OCI-LY7 (cell line): ENCODE measurements at regions not wholly inside any gene's neighbourhood (a gene's known extent, or its start where the extent isn't known, plus 50 kb on each side); places are given as distances from the start of the nearest gene placed in this dataset.
"Not testable (repeated sequence)": the region's sequence is repeated elsewhere in the genome, so short reads cannot be mapped to it uniquely, and the experiment has no call there.

Experiments used
- BruUV-seq: library from RNA; stranded (reverse); fragments of 400-500 nt; replicated peaks from 2 replicates; lab custom pipeline; 2021; lab: Mats Ljungman, UMichigan
- CTCF ChIA-PET: fragments of 300-600 bp; sonication (Branson Sonifier 250); formaldehyde crosslinking; loops from one replicate; lab custom pipeline; 2022; ENCODE audit warnings: antibody characterized with exemption; ENCODE audit not compliant: unreplicated experiment; lab: Charles Lee
- POLR2A ChIA-PET: fragments of 300-600 bp; sonication (Branson Sonifier 250); formaldehyde crosslinking; loops from one replicate; lab custom pipeline; 2022; ENCODE audit warnings: antibody characterized with exemption; lab: Charles Lee
- DNase-seq: peaks from one replicate; pipeline ENCODE4 v3.0.0-alpha.2; 2015; ENCODE audit warnings: low spot score
- H2AFZ ChIP-seq: fragments of 200-600 bp; sonication (generic), shearing (Covaris generic); 2 replicates; pipeline ENCODE4 v1.6.1; 2014; ENCODE audit warnings: mild to moderate bottlenecking, antibody characterized with exemption, low read length, moderate library complexity
- H3K27ac ChIP-seq: fragments of 200-600 bp; sonication (generic); 2 replicates; pipeline ENCODE4 v1.5.1; 2014; ENCODE audit warnings: mixed run types, low read depth, mild to moderate bottlenecking, moderate library complexity, low read length, inconsistent platforms; ENCODE audit not compliant: poor library complexity, severe bottlenecking
- H3K36me3 ChIP-seq: fragments of 200-600 bp; sonication (generic); 2 replicates; pipeline ENCODE4 v1.6.1; 2014; ENCODE audit warnings: mild to moderate bottlenecking, antibody characterized with exemption, low read length, moderate library complexity, mixed read lengths; ENCODE audit not compliant: insufficient read depth
- H3K4me1 ChIP-seq: fragments of 200-600 bp; sonication (generic); 2 replicates; pipeline ENCODE4 v1.5.1; 2014; ENCODE audit warnings: mild to moderate bottlenecking, low read length; ENCODE audit not compliant: insufficient read depth, poor library complexity, severe bottlenecking
- H3K4me2 ChIP-seq: fragments of 200-600 bp; sonication (generic); 2 replicates; pipeline ENCODE4 v1.6.1; 2014; ENCODE audit warnings: mild to moderate bottlenecking, low read length
- H3K4me3 ChIP-seq: fragments of 200-600 bp; sonication (generic); 2 replicates; pipeline ENCODE4 v1.5.1; 2014; ENCODE audit warnings: mild to moderate bottlenecking, low read depth, low read length; ENCODE audit not compliant: poor library complexity, severe bottlenecking
- H3K79me2 ChIP-seq: fragments of 200-600 bp; sonication (generic); 2 replicates; pipeline ENCODE4 v1.6.1; 2016; ENCODE audit warnings: low read depth, mild to moderate bottlenecking, low read length, moderate library complexity, mixed read lengths; ENCODE audit not compliant: insufficient read depth
- H3K9me2 ChIP-seq: fragments of 200-600 bp; sonication (generic); 2 replicates; pipeline ENCODE4 v1.6.1; 2016; ENCODE audit warnings: mild to moderate bottlenecking, low read length, mixed read lengths; ENCODE audit not compliant: insufficient read depth
- H3K9me3 ChIP-seq: fragments of 200-600 bp; sonication (generic); 2 replicates; pipeline ENCODE4 v1.6.1; 2014; ENCODE audit warnings: mild to moderate bottlenecking, mixed run types, low read length, mixed read lengths
- H4K20me1 ChIP-seq: fragments of 200-600 bp; sonication (generic); 2 replicates; pipeline ENCODE4 v1.6.1; 2014; ENCODE audit warnings: mild to moderate bottlenecking, antibody characterized with exemption, low read length, moderate library complexity, mixed read lengths; ENCODE audit not compliant: insufficient read depth
- EZH2phosphoT487 ChIP-seq: fragments of 200-600 bp; sonication (generic); IDR thresholded peaks from 2 replicates; pipeline ENCODE4 v1.6.1; 2018; ENCODE audit warnings: low read depth, borderline replicate concordance, mild to moderate bottlenecking, mixed run types, antibody characterized with exemption, low read length, moderate library complexity, mixed read lengths
- intact Hi-C: fragments of 100-400 bp; cut with micrococcal nuclease; formaldehyde crosslinking; loops from one replicate; pipeline ENCODE4 v1.10.0; 2022; ENCODE audit not compliant: unreplicated experiment
- TF ChIP-seq, protein P1 (sequence below): fragments of 200-600 bp; sonication (generic); conservative IDR thresholded peaks from 2 replicates; pipeline ENCODE4 v1.5.1; 2014; ENCODE audit warnings: mild to moderate bottlenecking, antibody characterized with exemption, low read length, moderate library complexity, mixed read lengths

DNA sequence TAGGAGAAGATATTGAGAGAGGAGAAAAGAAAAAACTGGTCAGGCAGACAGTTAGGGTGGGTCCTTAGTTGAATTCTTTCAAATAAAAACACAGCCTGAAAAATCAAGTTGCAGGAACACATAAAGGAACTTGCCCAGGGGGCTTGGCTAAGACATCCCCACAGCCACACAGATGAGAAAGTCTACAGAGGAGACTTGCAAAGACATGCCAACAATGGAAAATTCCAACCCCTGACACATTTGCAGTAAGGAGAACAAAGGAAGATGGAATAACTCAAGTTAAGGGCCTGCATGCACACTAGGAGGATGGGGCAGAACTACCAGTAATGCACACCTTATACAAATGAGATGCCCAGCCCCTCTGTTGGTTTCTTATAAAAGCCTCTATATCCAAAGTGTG is 197.6 kb downstream of the CPXCR1 start:
- BruUV-seq: no TSS peak
- H3K79me2 ChIP-seq: no peaks in the 10 kb centered on the region
- no peak for DNase-seq
- H3K4me3 ChIP-seq: no peak overlapping the region
- intact Hi-C loops: no loop called here
- no peaks in the 10 kb centered on the region for H3K36me3 ChIP-seq
- H4K20me1 ChIP-seq: no peaks in the 10 kb centered on the region
- no peaks in the 10 kb centered on the region for H3K9me2 ChIP-seq
- H3K4me1 ChIP-seq: no peaks in the 10 kb centered on the region
- no peak overlapping the region for H3K4me2 ChIP-seq
- H3K9me3 ChIP-seq: no peaks in the 10 kb centered on the region
- H3K27ac ChIP-seq: no peak overlapping the region
- H2AFZ ChIP-seq: no peak overlapping the region
- ChIA-PET CTCF (no interaction called here), POLR2A (interaction anchor here (0.7 kb wide), 1 partner anchor 30 kb away, joined by 3 read pairs; no protein-coding TSS in a partner anchor)
- TF ChIP-seq EZH2phosphoT487: no peak

DNA sequence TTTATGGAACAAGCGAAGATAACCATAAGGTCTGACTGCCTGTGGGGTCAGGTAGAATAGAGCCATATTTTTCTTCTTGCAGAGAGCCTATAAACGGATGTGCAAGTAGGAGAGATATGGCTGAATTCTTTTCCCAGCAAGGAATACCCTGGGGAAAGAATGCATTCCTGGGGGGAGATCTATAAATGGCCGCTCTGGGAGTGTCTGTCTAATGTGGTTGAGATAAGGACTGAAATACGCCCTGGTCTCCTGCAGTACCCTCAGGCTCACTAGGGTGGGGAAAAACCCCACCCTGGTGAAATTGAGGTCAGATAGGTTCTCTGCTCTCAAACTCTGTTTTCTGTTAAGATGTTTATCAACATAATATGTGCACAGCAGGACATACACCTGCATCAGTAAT is 209.0 kb downstream of the CPXCR1 start:
- H3K27ac ChIP-seq, BruUV-seq, POLR2A ChIA-PET, H3K4me3 ChIP-seq, DNase-seq, H4K20me1 ChIP-seq, H3K9me2 ChIP-seq, intact Hi-C loops, H3K9me3 ChIP-seq, H3K79me2 ChIP-seq, CTCF ChIA-PET, H3K4me1 ChIP-seq, H3K4me2 ChIP-seq, H2AFZ ChIP-seq, H3K36me3 ChIP-seq: not testable (repeated sequence)

DNA sequence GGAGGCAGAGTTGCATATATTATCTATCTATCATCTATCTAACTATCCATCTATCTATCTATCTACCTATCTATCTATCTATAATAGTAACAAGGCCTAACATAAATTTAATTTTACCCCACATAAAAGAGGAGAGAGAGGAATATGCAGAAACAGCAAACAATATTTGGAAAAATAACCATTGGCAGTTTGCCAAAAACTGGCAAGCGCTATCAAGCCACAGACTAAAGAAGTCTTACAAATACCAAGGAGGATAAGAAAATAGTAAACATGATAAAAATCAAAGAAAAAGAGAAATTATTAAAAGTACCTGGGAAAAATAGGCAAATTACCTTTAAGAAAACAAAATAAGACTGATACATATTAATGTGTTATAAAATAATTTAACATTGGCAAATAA is 230.8 kb downstream of the CPXCR1 start:
- H3K4me1 ChIP-seq: no peaks in the 10 kb centered on the region
- TF ChIP-seq, protein P1, sequence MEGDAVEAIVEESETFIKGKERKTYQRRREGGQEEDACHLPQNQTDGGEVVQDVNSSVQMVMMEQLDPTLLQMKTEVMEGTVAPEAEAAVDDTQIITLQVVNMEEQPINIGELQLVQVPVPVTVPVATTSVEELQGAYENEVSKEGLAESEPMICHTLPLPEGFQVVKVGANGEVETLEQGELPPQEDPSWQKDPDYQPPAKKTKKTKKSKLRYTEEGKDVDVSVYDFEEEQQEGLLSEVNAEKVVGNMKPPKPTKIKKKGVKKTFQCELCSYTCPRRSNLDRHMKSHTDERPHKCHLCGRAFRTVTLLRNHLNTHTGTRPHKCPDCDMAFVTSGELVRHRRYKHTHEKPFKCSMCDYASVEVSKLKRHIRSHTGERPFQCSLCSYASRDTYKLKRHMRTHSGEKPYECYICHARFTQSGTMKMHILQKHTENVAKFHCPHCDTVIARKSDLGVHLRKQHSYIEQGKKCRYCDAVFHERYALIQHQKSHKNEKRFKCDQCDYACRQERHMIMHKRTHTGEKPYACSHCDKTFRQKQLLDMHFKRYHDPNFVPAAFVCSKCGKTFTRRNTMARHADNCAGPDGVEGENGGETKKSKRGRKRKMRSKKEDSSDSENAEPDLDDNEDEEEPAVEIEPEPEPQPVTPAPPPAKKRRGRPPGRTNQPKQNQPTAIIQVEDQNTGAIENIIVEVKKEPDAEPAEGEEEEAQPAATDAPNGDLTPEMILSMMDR: no peak
- no peak for TF ChIP-seq EZH2phosphoT487
- no peaks in the 10 kb centered on the region for H4K20me1 ChIP-seq
- no peak for DNase-seq
- ChIA-PET POLR2A (no interaction called here), CTCF (no interaction called here)
- H3K9me3 ChIP-seq: no peaks in the 10 kb centered on the region
- no peak overlapping the region for H3K27ac ChIP-seq
- intact Hi-C loops: no loop called here
- H3K79me2 ChIP-seq: no peaks in the 10 kb centered on the region
- no peak overlapping the region for H3K4me3 ChIP-seq
- no peaks in the 10 kb centered on the region for H3K9me2 ChIP-seq
- H3K4me2 ChIP-seq: no peak overlapping the region
- H2AFZ ChIP-seq: no peak overlapping the region
- H3K36me3 ChIP-seq: no peaks in the 10 kb centered on the region
- BruUV-seq: no TSS peak

DNA sequence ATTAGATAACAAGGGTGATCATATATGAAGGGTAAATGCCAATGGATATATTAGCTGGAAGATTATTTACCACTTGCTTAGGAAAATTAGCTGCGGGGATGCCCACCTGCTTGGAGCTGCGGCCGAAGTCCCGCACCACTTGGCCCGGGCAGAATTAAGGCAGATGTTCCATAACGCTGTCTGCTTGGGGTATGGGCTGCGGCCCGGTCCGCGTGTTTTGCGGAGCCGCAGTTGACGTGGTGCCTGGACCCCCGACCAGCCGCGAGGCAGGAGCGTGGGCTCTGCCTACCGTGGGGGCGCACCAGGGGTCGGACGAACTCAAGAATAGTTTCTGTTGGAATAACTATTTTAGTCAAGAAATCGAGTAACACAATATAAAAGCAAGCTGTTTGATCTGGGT is 235.2 kb downstream of the CPXCR1 start:
- no peak for TF ChIP-seq EZH2phosphoT487
- TF ChIP-seq, protein P1: no peak

More for the DNA sequence above, 235.2 kb downstream of the CPXCR1 start:
- Histone ChIP-seq H2AFZ (no peak overlapping the region), H3K9me3 (no peaks in the 10 kb centered on the region), H3K9me2 (no peaks in the 10 kb centered on the region), H3K4me2 (no peak overlapping the region), H3K4me3 (no peak overlapping the region), H4K20me1 (no peaks in the 10 kb centered on the region), H3K4me1 (no peaks in the 10 kb centered on the region), H3K79me2 (no peaks in the 10 kb centered on the region), H3K27ac (no peak overlapping the region), H3K36me3 (no peaks in the 10 kb centered on the region)
- no TSS peak for BruUV-seq
- intact Hi-C loops: no loop called here
- DNase-seq: no peak
- ChIA-PET POLR2A (no interaction called here), CTCF (no interaction called here)
